Panc1 (cell line): ENCODE measurements at regions not wholly inside any gene's neighbourhood (a gene's known extent, or its start where the extent isn't known, plus 50 kb on each side); places are given as distances from the start of the nearest gene placed in this dataset.

Experiments used
- ATAC-seq: fragments of 200-7000 bp; cut with Tn5 transposase; 2 replicates; pipeline ENCODE4 v1.9.1; 2020; ENCODE audit warnings: mild to moderate bottlenecking, moderate library complexity
- BruUV-seq: library from RNA; stranded (reverse); fragments of 400-500 nt; replicated peaks from 2 replicates; lab custom pipeline; 2021; lab: Mats Ljungman, UMichigan
- CTCF ChIA-PET: fragments of 300-600 bp; sonication (Branson Sonifier 250); formaldehyde crosslinking; loops from one replicate; lab custom pipeline; 2022; ENCODE audit warnings: antibody characterized with exemption; lab: Charles Lee
- POLR2A ChIA-PET: fragments of 300-600 bp; sonication (Branson Sonifier 250); formaldehyde crosslinking; loops from one replicate; lab custom pipeline; 2022; ENCODE audit warnings: antibody characterized with exemption; lab: Charles Lee
- DNase-seq: peaks from one replicate; pipeline ENCODE4 v3.0.0-alpha.2; 2010; ENCODE audit warnings: low read depth, low spot score
- H3K27ac ChIP-seq: 2 replicates; pipeline ENCODE4 v1.5.1; 2011; ENCODE audit warnings: mild to moderate bottlenecking, low read length, inconsistent platforms
- H3K27me3 ChIP-seq: fragments of 200-500 bp; sonication (Bioruptor generic); 2 replicates; pipeline ENCODE4 v1.6.0; 2014; ENCODE audit warnings: low read length, inconsistent platforms; ENCODE audit not compliant: control insufficient read depth, insufficient read depth
- H3K36me3 ChIP-seq: fragments of 200-500 bp; sonication (Bioruptor generic); 2 replicates; pipeline ENCODE4 v1.5.1; 2014; ENCODE audit warnings: inconsistent platforms, mild to moderate bottlenecking, low read length, moderate library complexity; ENCODE audit not compliant: control insufficient read depth, insufficient read depth
- H3K4me1 ChIP-seq: 2 replicates; pipeline ENCODE4 v1.5.1; 2011; ENCODE audit warnings: inconsistent platforms, mild to moderate bottlenecking, low read length, moderate library complexity; ENCODE audit not compliant: control insufficient read depth, insufficient read depth
- H3K4me3 ChIP-seq, 2 experiments: 2 replicates each; pipeline ENCODE4 v1.5.1; 2011 to 2012; ENCODE audit warnings: low read depth in 2 of 2, low read length in 2 of 2, mild to moderate bottlenecking in 2 of 2, inconsistent platforms in 1 of 2, moderate library complexity in 1 of 2
- H3K9me3 ChIP-seq: fragments of 200-500 bp; sonication (Bioruptor generic); 2 replicates; pipeline ENCODE4 v1.5.1; 2014; ENCODE audit warnings: low read depth, mild to moderate bottlenecking, inconsistent platforms, low read length, moderate library complexity; ENCODE audit not compliant: control insufficient read depth, insufficient read depth
- POLR2AphosphoS5 ChIP-seq: IDR thresholded peaks from 2 replicates; pipeline ENCODE4 v1.6.1; 2012; ENCODE audit warnings: mild to moderate bottlenecking, low read depth, low read length, moderate library complexity
- SIN3A ChIP-seq: IDR thresholded peaks from 2 replicates; pipeline ENCODE4 v1.6.1; 2012; ENCODE audit warnings: low read depth, mild to moderate bottlenecking, low read length, moderate library complexity, borderline replicate concordance; ENCODE audit not compliant: insufficient read depth
- TCF7L2 ChIP-seq: IDR thresholded peaks from 2 replicates; pipeline ENCODE4 v1.6.1; 2011; ENCODE audit warnings: mild to moderate bottlenecking, low read depth, low read length, inconsistent platforms
- in situ Hi-C: cut with HindIII; loops from 2 replicates; pipeline ENCODE4 v1.10.0; 2016; ENCODE audit warnings: low sequenced_read_pairs, low pct_unique_long_range_greater_than_20kb
- intact Hi-C: fragments of 100-400 bp; cut with micrococcal nuclease; formaldehyde crosslinking; loops from one replicate; pipeline ENCODE4 v1.10.0; 2022; ENCODE audit not compliant: unreplicated experiment
- TF ChIP-seq, protein P1 (sequence below): fragments of 450-650 bp; IDR thresholded peaks from 2 replicates; pipeline ENCODE4 v1.5.1; 2017; ENCODE audit warnings: mild to moderate bottlenecking
- TF ChIP-seq, protein P2 (sequence below), 2 experiments: IDR thresholded peaks; 2 replicates each; pipeline ENCODE4 v1.6.1; 2011 to 2012; ENCODE audit warnings: low read depth in 2 of 2, control low read depth in 1 of 2, low read length in 1 of 2, mild to moderate bottlenecking in 1 of 2, moderate library complexity in 1 of 2; ENCODE audit not compliant: insufficient read depth in 1 of 2

- in situ Hi-C loops: no loop called here
- no peaks in the 10 kb centered on the region for H3K27me3 ChIP-seq
- H3K9me3 ChIP-seq: no peaks in the 10 kb centered on the region
- no TSS peak for BruUV-seq
- H3K36me3 ChIP-seq: no peaks in the 10 kb centered on the region
- intact Hi-C loops: no loop called here
- CTCF ChIA-PET: no interaction called here
- POLR2A ChIA-PET: no interaction called here
- H3K4me1 ChIP-seq: no peaks in the 10 kb centered on the region
- TF ChIP-seq, protein P1, sequence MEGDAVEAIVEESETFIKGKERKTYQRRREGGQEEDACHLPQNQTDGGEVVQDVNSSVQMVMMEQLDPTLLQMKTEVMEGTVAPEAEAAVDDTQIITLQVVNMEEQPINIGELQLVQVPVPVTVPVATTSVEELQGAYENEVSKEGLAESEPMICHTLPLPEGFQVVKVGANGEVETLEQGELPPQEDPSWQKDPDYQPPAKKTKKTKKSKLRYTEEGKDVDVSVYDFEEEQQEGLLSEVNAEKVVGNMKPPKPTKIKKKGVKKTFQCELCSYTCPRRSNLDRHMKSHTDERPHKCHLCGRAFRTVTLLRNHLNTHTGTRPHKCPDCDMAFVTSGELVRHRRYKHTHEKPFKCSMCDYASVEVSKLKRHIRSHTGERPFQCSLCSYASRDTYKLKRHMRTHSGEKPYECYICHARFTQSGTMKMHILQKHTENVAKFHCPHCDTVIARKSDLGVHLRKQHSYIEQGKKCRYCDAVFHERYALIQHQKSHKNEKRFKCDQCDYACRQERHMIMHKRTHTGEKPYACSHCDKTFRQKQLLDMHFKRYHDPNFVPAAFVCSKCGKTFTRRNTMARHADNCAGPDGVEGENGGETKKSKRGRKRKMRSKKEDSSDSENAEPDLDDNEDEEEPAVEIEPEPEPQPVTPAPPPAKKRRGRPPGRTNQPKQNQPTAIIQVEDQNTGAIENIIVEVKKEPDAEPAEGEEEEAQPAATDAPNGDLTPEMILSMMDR: no peak
- TF ChIP-seq TCF7L2 (no peak), SIN3A (no peak), POLR2AphosphoS5 (no peak)
- TF ChIP-seq, protein P2, sequence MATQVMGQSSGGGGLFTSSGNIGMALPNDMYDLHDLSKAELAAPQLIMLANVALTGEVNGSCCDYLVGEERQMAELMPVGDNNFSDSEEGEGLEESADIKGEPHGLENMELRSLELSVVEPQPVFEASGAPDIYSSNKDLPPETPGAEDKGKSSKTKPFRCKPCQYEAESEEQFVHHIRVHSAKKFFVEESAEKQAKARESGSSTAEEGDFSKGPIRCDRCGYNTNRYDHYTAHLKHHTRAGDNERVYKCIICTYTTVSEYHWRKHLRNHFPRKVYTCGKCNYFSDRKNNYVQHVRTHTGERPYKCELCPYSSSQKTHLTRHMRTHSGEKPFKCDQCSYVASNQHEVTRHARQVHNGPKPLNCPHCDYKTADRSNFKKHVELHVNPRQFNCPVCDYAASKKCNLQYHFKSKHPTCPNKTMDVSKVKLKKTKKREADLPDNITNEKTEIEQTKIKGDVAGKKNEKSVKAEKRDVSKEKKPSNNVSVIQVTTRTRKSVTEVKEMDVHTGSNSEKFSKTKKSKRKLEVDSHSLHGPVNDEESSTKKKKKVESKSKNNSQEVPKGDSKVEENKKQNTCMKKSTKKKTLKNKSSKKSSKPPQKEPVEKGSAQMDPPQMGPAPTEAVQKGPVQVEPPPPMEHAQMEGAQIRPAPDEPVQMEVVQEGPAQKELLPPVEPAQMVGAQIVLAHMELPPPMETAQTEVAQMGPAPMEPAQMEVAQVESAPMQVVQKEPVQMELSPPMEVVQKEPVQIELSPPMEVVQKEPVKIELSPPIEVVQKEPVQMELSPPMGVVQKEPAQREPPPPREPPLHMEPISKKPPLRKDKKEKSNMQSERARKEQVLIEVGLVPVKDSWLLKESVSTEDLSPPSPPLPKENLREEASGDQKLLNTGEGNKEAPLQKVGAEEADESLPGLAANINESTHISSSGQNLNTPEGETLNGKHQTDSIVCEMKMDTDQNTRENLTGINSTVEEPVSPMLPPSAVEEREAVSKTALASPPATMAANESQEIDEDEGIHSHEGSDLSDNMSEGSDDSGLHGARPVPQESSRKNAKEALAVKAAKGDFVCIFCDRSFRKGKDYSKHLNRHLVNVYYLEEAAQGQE (IDR thresholded peaks at IDR 0.05; ENCODE audit: insufficient read depth in 1 of 2, low read depth in 2 of 2, low read length in 1 of 2): no peak
- H3K4me3 ChIP-seq: no peak overlapping the region
- ATAC-seq (no peak), DNase-seq (no peak)
- H3K27ac ChIP-seq: no peak overlapping the region
These were observed 299.3 kb downstream of the GALR1 start for GRCh38 chr18:77548790-77549420.

- intact Hi-C loops: no loop called here
- no peaks in the 10 kb centered on the region for H3K4me1 ChIP-seq
- no peaks in the 10 kb centered on the region for H3K36me3 ChIP-seq
- ChIA-PET CTCF (no interaction called here), POLR2A (no interaction called here)
- H3K4me3 ChIP-seq: no peak overlapping the region
- ATAC-seq: no peak
- no peak for DNase-seq
- TF ChIP-seq, protein P2 (IDR thresholded peaks at IDR 0.05; ENCODE audit: insufficient read depth in 1 of 2, low read depth in 2 of 2, low read length in 1 of 2): no peak
- TF ChIP-seq TCF7L2 (no peak), POLR2AphosphoS5 (no peak), SIN3A (no peak)
- TF ChIP-seq, protein P1: no peak
- in situ Hi-C loops: no loop called here
- H3K27ac ChIP-seq: no peak overlapping the region
- no peaks in the 10 kb centered on the region for H3K9me3 ChIP-seq
- no TSS peak for BruUV-seq
- H3K27me3 ChIP-seq: no peaks in the 10 kb centered on the region
These were observed 301.0 kb downstream of the GALR1 start for GRCh38 chr18:77550625-77551024.
